ENCODE measurements at regions not wholly inside any gene's neighbourhood (a gene's known extent, or its start where the extent isn't known, plus 50 kb on each side); places are given as distances from the start of the nearest gene placed in this dataset.

DNA sequence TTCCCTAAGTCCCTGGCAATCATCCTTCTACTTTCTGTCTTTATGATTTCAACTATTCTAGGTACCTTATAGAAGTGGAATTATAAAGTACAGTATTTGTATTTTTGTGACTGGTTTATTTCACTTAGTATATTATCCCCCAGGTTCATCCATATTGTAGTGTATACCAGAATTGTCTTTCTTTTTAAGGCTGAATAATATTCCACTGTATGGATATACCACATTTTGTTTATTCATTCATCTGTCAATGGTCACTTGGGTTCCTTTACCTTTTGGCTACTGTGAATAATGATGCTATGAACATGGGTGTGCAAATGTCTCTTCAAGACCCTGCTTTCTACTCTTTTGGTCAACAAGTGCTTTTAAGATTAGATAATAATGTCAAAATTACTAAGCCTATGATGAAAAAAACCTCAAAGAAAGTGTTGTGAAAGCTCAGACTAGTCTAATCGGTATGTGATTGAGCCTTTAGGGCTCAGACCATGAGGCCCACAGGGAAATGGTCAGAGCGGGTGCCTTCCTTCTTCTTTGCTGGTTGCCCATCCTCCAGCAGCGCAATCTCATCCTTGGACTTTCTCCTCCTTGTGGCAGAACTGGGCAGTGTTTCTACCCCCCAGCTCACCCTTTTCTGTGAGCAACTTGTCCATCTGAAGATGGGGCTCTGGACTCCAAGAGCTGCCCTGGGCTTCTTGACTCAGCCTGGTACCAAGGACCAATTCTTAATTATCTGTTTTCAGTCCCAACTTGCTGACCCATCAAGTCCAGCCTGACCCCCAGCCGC is 105.4 kb downstream of the TTC8 start:
- H3K4me2 ChIP-seq (replicated peaks; ENCODE audit: extremely low read depth, low read length, poor library complexity, severe bottlenecking), result no peak overlapping the region
- Mint-ChIP-seq H3K27me3 (ENCODE audit: low read depth in 3 of 3) (peaks cover 2 to 11% (median 6%) of the 10 kb centered on the region in 3 donors), H3K27ac (no peak overlapping the region), H3K4me1 (no peaks in the 10 kb centered on the region), H3K36me3 (no peaks in the 10 kb centered on the region), H3K9me3 (peaks cover 2 to 15% (median 10%) of the 10 kb centered on the region in 7 donors), H3K4me3 (no peak overlapping the region)
- TF ChIP-seq CTCF (IDR thresholded peaks at IDR 0.05), result peak; percentile 35
- intact Hi-C loops (cut with micrococcal nuclease), result no loop called here
- no peak overlapping the region for H3K27ac ChIP-seq (ENCODE audit: low read depth in 1 of 2, low read length in 2 of 2)
- no peaks in the 10 kb centered on the region for H3K27me3 ChIP-seq (ENCODE audit: control insufficient read depth in 2 of 2, insufficient read depth in 2 of 2, low read length in 2 of 2)
- H3K36me3 ChIP-seq (replicated peaks in 1 of 2; ENCODE audit: control insufficient read depth in 1 of 2, insufficient read depth in 2 of 2, low read length in 2 of 2), result no peaks in the 10 kb centered on the region
- DNase-seq, result no peak
- peaks cover 0 to 9% of the 10 kb centered on the region in 2 donors for H3K9me3 ChIP-seq (replicated peaks in 1 of 2; ENCODE audit: control insufficient read depth in 1 of 2, insufficient read depth in 1 of 2, low read length in 2 of 2)
- H4K20me1 ChIP-seq (ENCODE audit: insufficient read depth, low read length), result no peaks in the 10 kb centered on the region
- H3K4me1 ChIP-seq (ENCODE audit: control insufficient read depth in 1 of 2, insufficient read depth in 2 of 2, low read length in 2 of 2), result no peaks in the 10 kb centered on the region
- no peaks in the 10 kb centered on the region for H3K79me2 ChIP-seq (ENCODE audit: insufficient read depth, low read length)
- H2AFZ ChIP-seq (ENCODE audit: insufficient read depth, low read depth, low read length, poor library complexity, severe bottlenecking), result no peak overlapping the region
- H3K9ac ChIP-seq (ENCODE audit: insufficient read depth, low read length, poor library complexity, severe bottlenecking), result no peak overlapping the region
- H3K4me3 ChIP-seq (replicated peaks in 1 of 3; ENCODE audit: low read depth in 2 of 3, low read length in 3 of 3), result no peak overlapping the region
- WGBS (ENCODE audit: insufficient coverage), result 87% methylated on average over 4 of the region's 4 CpGs

- no peak for DNase-seq
- peaks cover 3 to 11% (median 6%) of the 10 kb centered on the region in 3 donors for H3K27me3 Mint-ChIP-seq (ENCODE audit: low read depth in 3 of 3)
- no peak for TF ChIP-seq CTCF (IDR thresholded peaks at IDR 0.05)
- Histone ChIP-seq H4K20me1 (ENCODE audit: insufficient read depth, low read length) (no peaks in the 10 kb centered on the region), H3K4me3 (replicated peaks in 1 of 3; ENCODE audit: low read depth in 2 of 3, low read length in 3 of 3) (no peak overlapping the region), H3K4me1 (ENCODE audit: control insufficient read depth in 1 of 2, insufficient read depth in 2 of 2, low read length in 2 of 2) (no peaks in the 10 kb centered on the region), H3K9ac (ENCODE audit: insufficient read depth, low read length, poor library complexity, severe bottlenecking) (no peak overlapping the region), H3K9me3 (replicated peaks in 1 of 2; ENCODE audit: control insufficient read depth in 1 of 2, insufficient read depth in 1 of 2, low read length in 2 of 2) (peaks cover 0 to 9% of the 10 kb centered on the region in 2 donors), H3K27me3 (ENCODE audit: control insufficient read depth in 2 of 2, insufficient read depth in 2 of 2, low read length in 2 of 2) (no peaks in the 10 kb centered on the region), H3K27ac (ENCODE audit: low read depth in 1 of 2, low read length in 2 of 2) (no peak overlapping the region), H3K4me2 (replicated peaks; ENCODE audit: extremely low read depth, low read length, poor library complexity, severe bottlenecking) (no peak overlapping the region), H3K36me3 (replicated peaks in 1 of 2; ENCODE audit: control insufficient read depth in 1 of 2, insufficient read depth in 2 of 2, low read length in 2 of 2) (no peaks in the 10 kb centered on the region), H2AFZ (ENCODE audit: insufficient read depth, low read depth, low read length, poor library complexity, severe bottlenecking) (no peak overlapping the region), H3K79me2 (ENCODE audit: insufficient read depth, low read length) (no peaks in the 10 kb centered on the region)
- 96% methylated on average over 7 of the region's 11 CpGs for WGBS (ENCODE audit: insufficient coverage)
- H3K27ac Mint-ChIP-seq, result no peak overlapping the region
- no peak overlapping the region for H3K4me3 Mint-ChIP-seq
- H3K4me1 Mint-ChIP-seq, result no peaks in the 10 kb centered on the region
- no peaks in the 10 kb centered on the region for H3K36me3 Mint-ChIP-seq
- intact Hi-C loops (cut with micrococcal nuclease), result no loop called here
- peaks cover 2 to 15% (median 10%) of the 10 kb centered on the region in 7 donors for H3K9me3 Mint-ChIP-seq
Observed at GRCh38 chr14:88931321-88932110, 107.1 kb downstream of the TTC8 start.
